ENCODE measurements at regions not wholly inside any gene's neighbourhood (a gene's known extent, or its start where the extent isn't known, plus 50 kb on each side); places are given as distances from the start of the nearest gene placed in this dataset.

- H3K4me3 ChIP-seq, result no peak overlapping the region
- H3K9ac ChIP-seq, result no peak overlapping the region
- Mint-ChIP-seq H3K27me3 (ENCODE audit: insufficient read depth, low read depth) (peaks cover 13% of the 10 kb centered on the region), H3K36me3 (no peaks in the 10 kb centered on the region), H3K27ac (no peak overlapping the region), H3K4me3 (no peak overlapping the region), H3K9me3 (peaks cover 4% of the 10 kb centered on the region), H3K4me1 (peaks cover 21% of the 10 kb centered on the region)
- DNase-seq (ENCODE audit: low spot score), result no peak
- TF ChIP-seq EZH2 (IDR thresholded peaks at IDR 0.05) (no peak), EZH2phosphoT487 (IDR thresholded peaks at IDR 0.05) (no peak), CTCF (IDR thresholded peaks at IDR 0.05) (no peak)
- peaks cover 44% of the 10 kb centered on the region for H3K4me1 ChIP-seq
- H3K36me3 ChIP-seq, result no peaks in the 10 kb centered on the region
- H2AFZ ChIP-seq (replicated peaks), result no peak overlapping the region
- no peaks in the 10 kb centered on the region for H3K9me3 ChIP-seq (ENCODE audit: low read depth)
- no peaks in the 10 kb centered on the region for H3K79me2 ChIP-seq (ENCODE audit: low read depth)
- peaks cover 5% of the 10 kb centered on the region for H3K27me3 ChIP-seq
- H3K4me2 ChIP-seq, result no peak overlapping the region
- H4K20me1 ChIP-seq (ENCODE audit: low read depth), result peaks cover 4% of the 10 kb centered on the region
- no peak overlapping the region for H3K27ac ChIP-seq
- peaks cover 36% of the 10 kb centered on the region for H3F3A ChIP-seq (ENCODE audit: low read depth)
These were observed 566.3 kb upstream of the CADM1 start for GRCh38 chr11:116070520-116070919.

GRCh38 chr11:116066777-116067176 lies 562.6 kb upstream of the CADM1 start:
- H3K27me3 Mint-ChIP-seq (ENCODE audit: insufficient read depth, low read depth), result peaks cover 20% of the 10 kb centered on the region

GRCh38 chr11:116065986-116066385 lies 561.8 kb upstream of the CADM1 start:
- no peak overlapping the region for H3K27ac Mint-ChIP-seq
- TF ChIP-seq EZH2phosphoT487 (IDR thresholded peaks at IDR 0.05), result no peak
- TF ChIP-seq CTCF (IDR thresholded peaks at IDR 0.05), result no peak
- no peak for TF ChIP-seq EZH2 (IDR thresholded peaks at IDR 0.05)
- H3K36me3 Mint-ChIP-seq, result no peaks in the 10 kb centered on the region
- no peak overlapping the region for H3K4me3 Mint-ChIP-seq
- H3K4me1 ChIP-seq, result peaks cover 9% of the 10 kb centered on the region
- H3K4me2 ChIP-seq, result no peak overlapping the region
- H3F3A ChIP-seq (ENCODE audit: low read depth), result no peaks in the 10 kb centered on the region
- H4K20me1 ChIP-seq (ENCODE audit: low read depth), result no peaks in the 10 kb centered on the region
- H3K27me3 Mint-ChIP-seq (ENCODE audit: insufficient read depth, low read depth), result peaks cover 19% of the 10 kb centered on the region
- H3K4me3 ChIP-seq, result no peak overlapping the region
- H3K9me3 ChIP-seq (ENCODE audit: low read depth), result no peaks in the 10 kb centered on the region
- no peak overlapping the region for H2AFZ ChIP-seq (replicated peaks)
- H3K27me3 ChIP-seq, result peaks cover 2% of the 10 kb centered on the region
- H3K27ac ChIP-seq, result no peak overlapping the region
- H3K9me3 Mint-ChIP-seq, result peaks cover 6% of the 10 kb centered on the region
- no peaks in the 10 kb centered on the region for H3K36me3 ChIP-seq
- no peak for DNase-seq (ENCODE audit: low spot score)
- H3K4me1 Mint-ChIP-seq, result peaks cover 49% of the 10 kb centered on the region
- no peak overlapping the region for H3K9ac ChIP-seq
- H3K79me2 ChIP-seq (ENCODE audit: low read depth), result no peaks in the 10 kb centered on the region

More at GRCh38 chr11:116066777-116067176, 562.6 kb upstream of the CADM1 start:
- Mint-ChIP-seq H3K27ac (no peak overlapping the region), H3K4me3 (no peak overlapping the region), H3K4me1 (peaks cover 42% of the 10 kb centered on the region), H3K36me3 (no peaks in the 10 kb centered on the region), H3K9me3 (peaks cover 6% of the 10 kb centered on the region)
- no peak overlapping the region for H2AFZ ChIP-seq (replicated peaks)
- H3K27ac ChIP-seq, result no peak overlapping the region
- no peak overlapping the region for H3K4me3 ChIP-seq
- H3F3A ChIP-seq (ENCODE audit: low read depth), result peaks cover 3% of the 10 kb centered on the region
- H4K20me1 ChIP-seq (ENCODE audit: low read depth), result no peaks in the 10 kb centered on the region
- H3K79me2 ChIP-seq (ENCODE audit: low read depth), result no peaks in the 10 kb centered on the region
- H3K9ac ChIP-seq, result no peak overlapping the region
- no peak for DNase-seq (ENCODE audit: low spot score)
- H3K4me1 ChIP-seq, result peaks cover 16% of the 10 kb centered on the region
- H3K4me2 ChIP-seq, result no peak overlapping the region
- H3K36me3 ChIP-seq, result no peaks in the 10 kb centered on the region
- H3K9me3 ChIP-seq (ENCODE audit: low read depth), result no peaks in the 10 kb centered on the region
- peaks cover 5% of the 10 kb centered on the region for H3K27me3 ChIP-seq
- TF ChIP-seq EZH2 (IDR thresholded peaks at IDR 0.05) (no peak), EZH2phosphoT487 (IDR thresholded peaks at IDR 0.05) (no peak), CTCF (IDR thresholded peaks at IDR 0.05) (no peak)
